ENCODE measurements at regions not wholly inside any gene's neighbourhood (a gene's known extent, or its start where the extent isn't known, plus 50 kb on each side); places are given as distances from the start of the nearest gene placed in this dataset.
A peak's percentile ranks its signal among the peaks of the same experiment; 100 is the strongest.

DNA sequence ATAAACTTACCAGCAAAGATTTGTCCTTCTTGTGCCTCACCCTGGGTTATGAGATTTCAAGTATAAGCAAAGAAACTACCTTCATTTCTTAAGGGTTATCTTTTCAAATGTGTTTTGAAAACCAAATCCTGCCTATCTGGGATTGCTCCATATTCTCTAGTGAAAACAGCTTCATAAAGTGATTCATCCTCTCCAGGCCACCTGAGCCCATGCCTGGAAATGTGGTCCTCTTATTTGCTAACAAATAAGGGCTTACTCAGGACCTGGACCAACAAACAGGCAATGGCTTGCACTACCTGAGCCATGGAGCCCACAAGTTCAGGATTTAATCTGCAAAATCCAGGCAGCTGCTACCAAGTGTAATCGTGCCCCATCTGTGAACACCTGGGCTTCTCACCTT lies 234.4 kb upstream of the RBBP8 start:
- DNase-seq (ENCODE audit: low read depth) = no peak
- no peak overlapping the region for H3K4me3 ChIP-seq (ENCODE audit: low read depth, low read length)

GRCh38 chr18:22699629-22700028 lies 233.5 kb upstream of the RBBP8 start:
- no peak for TF ChIP-seq CTCF (conservative IDR thresholded peaks at IDR 0.05; ENCODE audit: low read depth, low read length)
- H3K4me3 ChIP-seq (ENCODE audit: low read depth, low read length) = no peak overlapping the region
- no peak for DNase-seq (ENCODE audit: low read depth)

More for the DNA sequence above, 234.4 kb upstream of the RBBP8 start:
- no peak for TF ChIP-seq CTCF (conservative IDR thresholded peaks at IDR 0.05; ENCODE audit: low read depth, low read length)

GRCh38 chr18:22700920-22701319 lies 232.2 kb upstream of the RBBP8 start:
- no peak for DNase-seq (ENCODE audit: low read depth)
- no peak for TF ChIP-seq CTCF (conservative IDR thresholded peaks at IDR 0.05; ENCODE audit: low read depth, low read length)

DNA sequence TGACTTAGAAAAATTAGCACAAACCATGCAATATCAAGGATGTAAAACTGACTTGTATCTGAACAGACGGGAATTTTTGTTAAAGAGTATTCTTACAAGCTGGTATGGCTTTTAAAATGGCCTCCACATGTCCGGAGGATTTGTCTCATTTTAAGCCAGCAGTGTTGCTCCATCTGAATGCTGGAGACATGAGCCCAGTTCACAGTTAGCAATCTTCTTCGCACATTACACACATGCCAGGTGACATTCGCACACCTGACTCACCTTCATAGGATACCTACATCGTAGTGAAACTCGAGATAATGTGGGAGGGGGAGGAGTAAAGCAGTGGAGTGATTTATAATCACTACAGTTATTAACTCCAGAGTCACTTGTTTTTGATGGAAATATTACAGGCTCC lies 231.8 kb upstream of the RBBP8 start:
- H3K4me3 ChIP-seq (ENCODE audit: low read depth, low read length) = no peak overlapping the region
- DNase-seq (ENCODE audit: low read depth) = no peak
- no peak for TF ChIP-seq CTCF (conservative IDR thresholded peaks at IDR 0.05; ENCODE audit: low read depth, low read length)

More at GRCh38 chr18:22700920-22701319, 232.2 kb upstream of the RBBP8 start:
- H3K4me3 ChIP-seq (ENCODE audit: low read depth, low read length) = no peak overlapping the region

DNA sequence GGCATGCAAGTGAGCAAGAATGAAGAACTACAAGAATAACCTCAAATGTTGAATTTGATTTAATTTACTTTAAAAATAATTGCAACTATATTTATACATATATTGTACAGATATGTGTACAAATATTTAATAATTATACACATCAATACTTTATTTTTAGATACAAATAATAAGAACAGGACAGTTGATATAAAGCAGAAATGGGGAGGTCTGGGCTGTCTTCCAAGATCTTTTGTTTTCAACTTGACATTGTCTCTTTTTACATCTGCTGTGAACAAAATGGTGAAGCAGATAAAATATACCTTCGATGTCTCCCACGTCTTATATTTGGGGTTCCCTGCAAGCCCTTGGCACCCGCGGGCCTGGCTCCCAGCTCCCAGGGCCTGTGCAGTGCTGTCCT lies 231.3 kb upstream of the RBBP8 start:
- no peak overlapping the region for H3K4me3 ChIP-seq (ENCODE audit: low read depth, low read length)
- no peak for DNase-seq (ENCODE audit: low read depth)
- TF ChIP-seq CTCF (conservative IDR thresholded peaks at IDR 0.05; ENCODE audit: low read depth, low read length) = no peak

- TF ChIP-seq CTCF (conservative IDR thresholded peaks at IDR 0.05; ENCODE audit: low read depth, low read length) = no peak
- DNase-seq (ENCODE audit: low read depth) = no peak
- no peak overlapping the region for H3K4me3 ChIP-seq (ENCODE audit: low read depth, low read length)
Measured at GRCh38 chr18:22702806-22703205, 230.3 kb upstream of the RBBP8 start.

DNA sequence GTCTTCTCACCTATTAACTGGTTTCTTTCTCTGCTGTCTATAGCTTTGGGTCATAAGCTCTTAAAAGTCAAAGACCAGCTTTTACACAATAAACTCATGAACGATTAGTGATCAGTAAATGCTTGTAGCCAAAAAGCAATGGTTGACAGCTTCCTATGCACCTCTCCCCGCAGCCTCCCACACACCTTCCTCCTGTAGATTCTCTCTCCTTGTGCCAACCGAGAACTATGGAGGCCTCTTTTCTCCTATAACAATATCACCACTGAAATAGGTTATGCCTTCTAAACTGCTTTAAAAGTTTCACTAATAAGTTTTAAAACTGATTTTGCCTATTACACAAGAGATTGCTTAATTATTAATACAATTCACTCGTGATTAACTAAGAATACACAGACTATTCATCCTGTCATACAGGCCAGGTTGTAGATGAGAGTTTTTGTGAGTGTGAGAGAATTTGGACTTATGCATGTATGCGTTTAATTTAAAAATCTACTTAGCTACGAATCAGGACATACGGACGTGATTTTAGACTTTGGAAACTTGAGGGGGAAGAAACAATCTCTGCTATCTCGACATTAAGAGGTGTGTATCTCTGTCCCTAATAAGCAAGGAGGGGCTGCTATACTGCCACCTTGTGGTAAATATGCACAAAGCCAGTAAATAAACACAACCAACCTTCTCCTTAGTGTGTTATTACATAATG lies 229.1 kb upstream of the RBBP8 start:
- TF ChIP-seq CTCF (conservative IDR thresholded peaks at IDR 0.05; ENCODE audit: low read depth, low read length) = peak; percentile 74
- peak; percentile 77 for DNase-seq (ENCODE audit: low read depth)
- no peak overlapping the region for H3K4me3 ChIP-seq (ENCODE audit: low read depth, low read length)
